ENCODE measurements at regions not wholly inside any gene's neighbourhood (a gene's known extent, or its start where the extent isn't known, plus 50 kb on each side); places are given as distances from the start of the nearest gene placed in this dataset.

GRCh38 chr6:84522135-84522549 is 242.3 kb downstream of the TBX18 start:
- Histone ChIP-seq H3K4me2 (no peak overlapping the region), H3K9me3 (ENCODE audit: low read depth) (no peaks in the 10 kb centered on the region), H3K9ac (no peak overlapping the region), H4K20me1 (ENCODE audit: low read depth) (no peaks in the 10 kb centered on the region), H2AFZ (replicated peaks) (no peak overlapping the region), H3K4me3 (no peak overlapping the region), H3F3A (ENCODE audit: low read depth) (no peaks in the 10 kb centered on the region), H3K79me2 (ENCODE audit: low read depth) (no peaks in the 10 kb centered on the region), H3K27ac (no peak overlapping the region), H3K36me3 (no peaks in the 10 kb centered on the region), H3K4me1 (no peaks in the 10 kb centered on the region), H3K27me3 (no peaks in the 10 kb centered on the region)
- TF ChIP-seq CTCF (IDR thresholded peaks at IDR 0.05) (no peak), EZH2phosphoT487 (IDR thresholded peaks at IDR 0.05) (no peak)
- Mint-ChIP-seq H3K4me1 (peaks cover 3% of the 10 kb centered on the region), H3K27me3 (ENCODE audit: insufficient read depth, low read depth) (peaks cover 3% of the 10 kb centered on the region), H3K9me3 (no peaks in the 10 kb centered on the region), H3K36me3 (no peaks in the 10 kb centered on the region), H3K4me3 (no peak overlapping the region), H3K27ac (no peak overlapping the region)
- DNase-seq (ENCODE audit: low spot score), result no peak

GRCh38 chr6:84521511-84521910 is 242.9 kb downstream of the TBX18 start:
- Mint-ChIP-seq H3K9me3 (no peaks in the 10 kb centered on the region), H3K4me3 (no peak overlapping the region), H3K4me1 (peaks cover 3% of the 10 kb centered on the region), H3K27ac (no peak overlapping the region), H3K36me3 (no peaks in the 10 kb centered on the region), H3K27me3 (ENCODE audit: insufficient read depth, low read depth) (peaks cover 3% of the 10 kb centered on the region)
- Histone ChIP-seq H3K4me1 (no peaks in the 10 kb centered on the region), H3K9me3 (ENCODE audit: low read depth) (no peaks in the 10 kb centered on the region), H2AFZ (replicated peaks) (no peak overlapping the region), H3F3A (ENCODE audit: low read depth) (no peaks in the 10 kb centered on the region), H3K4me2 (no peak overlapping the region), H3K27ac (no peak overlapping the region), H3K9ac (no peak overlapping the region), H3K79me2 (ENCODE audit: low read depth) (no peaks in the 10 kb centered on the region), H4K20me1 (ENCODE audit: low read depth) (no peaks in the 10 kb centered on the region), H3K27me3 (no peaks in the 10 kb centered on the region), H3K36me3 (no peaks in the 10 kb centered on the region), H3K4me3 (no peak overlapping the region)
- DNase-seq (ENCODE audit: low spot score), result no peak
- TF ChIP-seq EZH2 (IDR thresholded peaks at IDR 0.05) (no peak), CTCF (IDR thresholded peaks at IDR 0.05) (no peak), EZH2phosphoT487 (IDR thresholded peaks at IDR 0.05) (no peak)

- H3K4me1 Mint-ChIP-seq, result peaks cover 3% of the 10 kb centered on the region
- Histone ChIP-seq H3K4me1 (no peaks in the 10 kb centered on the region), H3K27ac (no peak overlapping the region), H3K9ac (no peak overlapping the region), H3K36me3 (no peaks in the 10 kb centered on the region), H2AFZ (replicated peaks) (no peak overlapping the region), H3K27me3 (no peaks in the 10 kb centered on the region), H4K20me1 (ENCODE audit: low read depth) (no peaks in the 10 kb centered on the region), H3K9me3 (ENCODE audit: low read depth) (no peaks in the 10 kb centered on the region), H3F3A (ENCODE audit: low read depth) (no peaks in the 10 kb centered on the region), H3K4me2 (no peak overlapping the region), H3K79me2 (ENCODE audit: low read depth) (no peaks in the 10 kb centered on the region), H3K4me3 (no peak overlapping the region)
- no peak for TF ChIP-seq EZH2 (IDR thresholded peaks at IDR 0.05)
- H3K4me3 Mint-ChIP-seq, result no peak overlapping the region
- H3K27me3 Mint-ChIP-seq (ENCODE audit: insufficient read depth, low read depth), result no peaks in the 10 kb centered on the region
- no peaks in the 10 kb centered on the region for H3K36me3 Mint-ChIP-seq
- DNase-seq (ENCODE audit: low spot score), result no peak
- no peak overlapping the region for H3K27ac Mint-ChIP-seq
- no peaks in the 10 kb centered on the region for H3K9me3 Mint-ChIP-seq
Observed at GRCh38 chr6:84517741-84518530, 246.5 kb downstream of the TBX18 start.

DNA sequence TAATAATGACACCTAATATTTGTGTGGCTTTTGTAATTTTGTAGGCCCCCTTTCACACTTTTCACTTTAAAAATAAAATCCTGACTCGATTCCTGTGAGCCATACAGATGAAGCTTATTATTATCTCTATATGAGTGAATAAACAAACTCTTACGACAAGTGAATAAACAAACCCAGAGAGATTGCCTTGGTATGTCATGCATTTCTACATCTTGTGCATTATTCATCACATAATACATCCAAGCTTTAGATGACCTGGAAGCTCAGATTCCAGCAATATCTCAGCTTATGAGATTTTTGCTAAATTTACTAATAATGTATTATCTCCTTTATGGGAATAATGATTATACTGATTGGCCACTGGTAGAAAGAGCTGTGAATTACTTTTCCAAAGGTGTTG is 248.2 kb downstream of the TBX18 start:
- no peaks in the 10 kb centered on the region for H3K27me3 ChIP-seq
- H3K27ac Mint-ChIP-seq, result no peak overlapping the region
- no peak overlapping the region for H3K4me3 ChIP-seq
- no peak overlapping the region for H3K4me2 ChIP-seq
- TF ChIP-seq EZH2phosphoT487 (IDR thresholded peaks at IDR 0.05) (no peak), CTCF (IDR thresholded peaks at IDR 0.05) (no peak), EZH2 (IDR thresholded peaks at IDR 0.05) (no peak)
- H3K4me1 ChIP-seq, result no peaks in the 10 kb centered on the region
- H3K4me1 Mint-ChIP-seq, result no peaks in the 10 kb centered on the region
- no peaks in the 10 kb centered on the region for H3K9me3 ChIP-seq (ENCODE audit: low read depth)
- no peaks in the 10 kb centered on the region for H3K36me3 Mint-ChIP-seq
- H2AFZ ChIP-seq (replicated peaks), result no peak overlapping the region
- no peaks in the 10 kb centered on the region for H3F3A ChIP-seq (ENCODE audit: low read depth)
- H4K20me1 ChIP-seq (ENCODE audit: low read depth), result no peaks in the 10 kb centered on the region
- no peak overlapping the region for H3K4me3 Mint-ChIP-seq
- no peaks in the 10 kb centered on the region for H3K79me2 ChIP-seq (ENCODE audit: low read depth)
- no peak for DNase-seq (ENCODE audit: low spot score)
- no peaks in the 10 kb centered on the region for H3K36me3 ChIP-seq
- no peaks in the 10 kb centered on the region for H3K27me3 Mint-ChIP-seq (ENCODE audit: insufficient read depth, low read depth)
- no peak overlapping the region for H3K27ac ChIP-seq
- no peaks in the 10 kb centered on the region for H3K9me3 Mint-ChIP-seq
- H3K9ac ChIP-seq, result no peak overlapping the region

All from neural progenitor cell (in vitro differentiated cells).